HG02610 (cell line): ENCODE measurements at regions not wholly inside any gene's neighbourhood (a gene's known extent, or its start where the extent isn't known, plus 50 kb on each side); places are given as distances from the start of the nearest gene placed in this dataset.

Source experiments
- ATAC-seq: cut with Tn5 transposase; IDR thresholded peaks from one replicate; pipeline ENCODE4 v1.9.1; 2021; ENCODE audit warnings: mild to moderate bottlenecking, moderate library complexity; ENCODE audit not compliant: unreplicated experiment

DNA sequence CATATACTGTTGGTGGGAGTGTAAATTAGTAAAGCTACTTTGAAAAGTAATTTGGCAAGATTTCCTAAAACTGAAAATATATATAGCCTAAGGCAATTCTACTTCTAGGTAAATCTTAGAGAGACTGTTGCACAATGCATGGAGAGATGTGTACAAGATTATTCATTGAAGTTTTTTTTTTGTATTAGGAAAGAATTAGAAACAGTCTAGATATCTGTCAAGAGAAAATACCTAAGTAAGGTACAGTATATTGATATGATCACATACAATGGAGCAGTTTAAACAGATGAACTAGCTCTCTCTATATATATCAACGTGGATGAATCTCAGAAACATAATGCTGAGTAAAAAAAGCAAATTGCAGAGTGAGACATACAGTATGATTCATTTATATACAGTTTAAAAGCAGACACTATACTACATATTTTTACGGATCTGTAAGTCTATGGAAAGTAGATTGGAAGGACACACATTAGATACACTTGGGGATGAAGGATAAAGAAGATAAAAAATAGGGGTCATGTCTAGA is 59.3 kb upstream of the ACVR1 start:
- ATAC-seq = no peak

- ATAC-seq = no peak
Observed at GRCh38 chr2:157934684-157935377, 58.7 kb upstream of the ACVR1 start.

- no peak for ATAC-seq
Observed at GRCh38 chr2:157933160-157933920, 57.2 kb upstream of the ACVR1 start.

- ATAC-seq = no peak
Observed at GRCh38 chr2:157932480-157933159, 56.5 kb upstream of the ACVR1 start.

- no peak for ATAC-seq
Observed at GRCh38 chr2:157931542-157931941, 55.4 kb upstream of the ACVR1 start.

DNA sequence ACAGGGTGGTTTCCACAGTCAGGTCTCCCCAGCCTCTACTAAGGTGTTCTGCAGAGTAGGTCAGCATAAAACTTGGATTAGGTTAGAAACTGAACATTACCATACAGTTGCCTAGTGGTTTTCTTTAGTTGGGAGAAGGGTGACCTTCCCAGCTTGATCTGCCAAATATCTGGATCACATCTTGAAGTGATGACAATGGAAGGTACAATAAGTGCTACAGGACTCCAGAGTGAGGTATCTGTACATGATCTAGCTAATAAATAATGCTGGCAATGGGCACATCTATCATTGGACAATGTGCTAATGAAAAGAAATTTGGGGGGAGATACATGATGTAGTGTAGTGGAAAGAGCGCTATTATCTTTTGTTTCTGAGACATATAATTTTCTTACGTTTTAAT is 54.6 kb upstream of the ACVR1 start:
- no peak for ATAC-seq

DNA sequence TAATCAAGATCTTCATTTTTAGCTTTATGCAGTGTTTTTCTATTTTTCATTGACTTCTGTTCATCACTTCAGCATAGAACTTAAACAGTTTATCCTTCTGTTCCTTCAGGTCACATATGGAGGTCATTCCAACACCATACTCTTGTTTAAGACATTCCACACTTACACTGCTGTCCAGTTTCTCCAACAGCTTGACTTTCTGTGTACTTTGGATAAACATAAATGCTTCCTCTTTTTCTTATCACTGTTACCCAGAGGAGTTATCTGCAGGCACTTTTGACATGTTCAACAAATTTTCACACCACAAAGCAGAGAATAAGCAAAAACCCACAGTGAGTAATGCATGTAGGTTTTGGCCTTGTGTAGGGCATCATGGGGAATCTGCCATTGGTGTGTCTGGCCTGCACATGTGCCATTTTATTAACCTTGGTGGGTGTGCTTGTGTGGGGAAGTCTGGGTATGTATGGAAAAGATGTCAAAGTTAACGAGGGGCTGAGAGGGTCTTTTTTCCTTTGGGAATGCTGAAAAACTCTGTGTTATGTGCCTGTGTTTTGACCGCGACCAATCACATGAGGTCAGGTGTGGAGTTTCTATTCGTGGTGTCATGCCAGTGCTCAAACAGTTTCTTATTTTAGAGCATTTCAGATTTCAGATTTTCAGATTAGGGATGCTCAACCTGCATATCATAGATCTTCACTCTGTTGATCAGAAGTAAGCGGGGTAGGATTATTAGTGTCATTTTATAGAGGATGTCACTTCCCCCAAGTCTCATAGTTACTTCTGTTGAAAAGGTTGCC is 53.9 kb upstream of the ACVR1 start:
- no peak for ATAC-seq

DNA sequence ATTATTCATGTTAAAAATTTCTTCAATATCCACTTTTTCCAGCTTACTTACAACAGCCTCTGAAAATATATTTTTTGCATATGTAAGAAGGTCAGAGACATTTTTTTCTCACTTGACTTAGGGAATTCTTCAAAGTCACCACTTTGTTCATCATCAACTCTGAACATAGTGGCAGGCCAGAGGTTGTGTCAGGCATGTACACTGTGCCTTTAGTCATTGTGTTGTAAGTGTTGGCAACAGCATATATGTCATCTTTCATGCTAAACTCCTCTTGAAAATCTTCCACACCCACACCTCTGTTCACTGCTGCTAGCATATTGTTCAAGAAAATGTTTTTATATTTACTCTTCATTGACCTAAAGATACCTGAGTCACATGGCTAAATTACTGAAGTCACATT is 52.2 kb upstream of the ACVR1 start:
- no peak for ATAC-seq

DNA sequence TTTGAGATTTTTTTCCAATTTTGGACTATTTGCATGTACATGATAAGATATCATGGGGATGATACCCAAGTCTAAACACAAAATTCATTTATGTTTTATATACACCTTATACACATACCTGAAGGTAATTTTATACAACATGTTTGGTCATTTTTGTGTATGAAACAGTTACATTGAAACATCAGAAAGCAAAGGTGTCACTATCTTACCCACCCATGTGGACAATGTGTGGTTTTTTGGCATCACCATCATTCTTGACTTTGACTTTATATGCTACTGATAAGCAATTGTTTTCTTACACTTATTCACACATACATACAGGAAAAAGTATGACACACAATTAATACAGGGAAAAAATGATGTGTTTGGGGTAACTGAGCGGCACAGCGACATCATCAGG is 51.0 kb upstream of the ACVR1 start:
- ATAC-seq = no peak
